ENCODE measurements at regions not wholly inside any gene's neighbourhood (a gene's known extent, or its start where the extent isn't known, plus 50 kb on each side); places are given as distances from the start of the nearest gene placed in this dataset.

- no peaks in the 10 kb centered on the region for H3K36me3 Mint-ChIP-seq (ENCODE audit: low read depth)
- TF ChIP-seq CTCF (conservative IDR thresholded peaks at IDR 0.05): no peak
- no peaks in the 10 kb centered on the region for H3K4me1 Mint-ChIP-seq
- 82 to 86% methylated on average over 5 to 6 of the region's 6 CpGs for WGBS, 2 experiments (ENCODE audit: insufficient coverage in 1 of 2, insufficient read length in 1 of 2)
- Histone ChIP-seq H3K9ac (ENCODE audit: extremely low read depth, low read length, poor library complexity, severe bottlenecking) (no peak overlapping the region), H3K36me3 (ENCODE audit: control insufficient read depth, insufficient read depth, low read length) (no peaks in the 10 kb centered on the region), H3K4me3 (ENCODE audit: low read length) (no peak overlapping the region), H3K9me3 (ENCODE audit: control insufficient read depth, low read length) (no peaks in the 10 kb centered on the region), H3K27me3 (ENCODE audit: control insufficient read depth, insufficient read depth, low read length, poor library complexity, severe bottlenecking) (no peaks in the 10 kb centered on the region), H3K27ac (ENCODE audit: low read depth, low read length) (peak overlapping the region; percentile 38), H3K4me1 (ENCODE audit: control insufficient read depth, insufficient read depth, low read length) (no peaks in the 10 kb centered on the region)
- H3K9me3 Mint-ChIP-seq: peaks cover 8% of the 10 kb centered on the region
- no peaks in the 10 kb centered on the region for H3K27me3 Mint-ChIP-seq (ENCODE audit: insufficient read depth)
- DNase-seq: no peak
- no peak overlapping the region for H3K4me3 Mint-ChIP-seq
- H3K27ac Mint-ChIP-seq: no peak overlapping the region
These were observed 62.8 kb upstream of the GCSH start for GRCh38 chr16:81158964-81159363.

- H3K9me3 Mint-ChIP-seq: peaks cover 3% of the 10 kb centered on the region
- no peaks in the 10 kb centered on the region for H3K27me3 ChIP-seq (ENCODE audit: control insufficient read depth, insufficient read depth, low read length, poor library complexity, severe bottlenecking)
- DNase-seq: no peak
- H3K9me3 ChIP-seq (ENCODE audit: control insufficient read depth, low read length): no peaks in the 10 kb centered on the region
- TF ChIP-seq CTCF (conservative IDR thresholded peaks at IDR 0.05): no peak
- no peaks in the 10 kb centered on the region for H3K4me1 ChIP-seq (ENCODE audit: control insufficient read depth, insufficient read depth, low read length)
- H3K4me3 Mint-ChIP-seq: no peak overlapping the region
- H3K27me3 Mint-ChIP-seq (ENCODE audit: insufficient read depth): no peaks in the 10 kb centered on the region
- no peaks in the 10 kb centered on the region for H3K4me1 Mint-ChIP-seq
- no peak overlapping the region for H3K9ac ChIP-seq (ENCODE audit: extremely low read depth, low read length, poor library complexity, severe bottlenecking)
- no peaks in the 10 kb centered on the region for H3K36me3 ChIP-seq (ENCODE audit: control insufficient read depth, insufficient read depth, low read length)
- H3K4me3 ChIP-seq (ENCODE audit: low read length): no peak overlapping the region
- H3K36me3 Mint-ChIP-seq (ENCODE audit: low read depth): no peaks in the 10 kb centered on the region
- H3K27ac ChIP-seq (ENCODE audit: low read depth, low read length): no peak overlapping the region
- 84 to 89% methylated on average over 7 to 10 of the region's 10 CpGs for WGBS, 2 experiments (ENCODE audit: insufficient coverage in 1 of 2, insufficient read length in 1 of 2)
- H3K27ac Mint-ChIP-seq: no peak overlapping the region
These were observed 59.6 kb upstream of the GCSH start for GRCh38 chr16:81155769-81156168.

- H3K4me1 ChIP-seq (ENCODE audit: control insufficient read depth, insufficient read depth, low read length): no peaks in the 10 kb centered on the region
- Mint-ChIP-seq H3K4me1 (no peaks in the 10 kb centered on the region), H3K27ac (no peak overlapping the region), H3K4me3 (no peak overlapping the region), H3K27me3 (ENCODE audit: insufficient read depth) (no peaks in the 10 kb centered on the region), H3K36me3 (ENCODE audit: low read depth) (no peaks in the 10 kb centered on the region), H3K9me3 (no peaks in the 10 kb centered on the region)
- no peak for TF ChIP-seq CTCF (conservative IDR thresholded peaks at IDR 0.05)
- H3K27ac ChIP-seq (ENCODE audit: low read depth, low read length): no peak overlapping the region
- H3K36me3 ChIP-seq (ENCODE audit: control insufficient read depth, insufficient read depth, low read length): no peaks in the 10 kb centered on the region
- DNase-seq: no peak
- no peak overlapping the region for H3K4me3 ChIP-seq (ENCODE audit: low read length)
- WGBS, 2 experiments (ENCODE audit: insufficient coverage in 1 of 2, insufficient read length in 1 of 2): 73 to 79% methylated on average over 11 to 13 of the region's 13 CpGs
- no peak overlapping the region for H3K9ac ChIP-seq (ENCODE audit: extremely low read depth, low read length, poor library complexity, severe bottlenecking)
- no peaks in the 10 kb centered on the region for H3K27me3 ChIP-seq (ENCODE audit: control insufficient read depth, insufficient read depth, low read length, poor library complexity, severe bottlenecking)
- H3K9me3 ChIP-seq (ENCODE audit: control insufficient read depth, low read length): no peaks in the 10 kb centered on the region
These were observed 55.6 kb upstream of the GCSH start for GRCh38 chr16:81151648-81152310.

Measured in endodermal cell (in vitro differentiated cells).